Kasumi-1 (cell line): ENCODE measurements at regions not wholly inside any gene's neighbourhood (a gene's known extent, or its start where the extent isn't known, plus 50 kb on each side); places are given as distances from the start of the nearest gene placed in this dataset.

Source experiments
- DNase-seq, 2 experiments: peaks; one replicate each; lab custom pipeline; 2025; lab: John Stamatoyannopoulos, UW

DNA sequence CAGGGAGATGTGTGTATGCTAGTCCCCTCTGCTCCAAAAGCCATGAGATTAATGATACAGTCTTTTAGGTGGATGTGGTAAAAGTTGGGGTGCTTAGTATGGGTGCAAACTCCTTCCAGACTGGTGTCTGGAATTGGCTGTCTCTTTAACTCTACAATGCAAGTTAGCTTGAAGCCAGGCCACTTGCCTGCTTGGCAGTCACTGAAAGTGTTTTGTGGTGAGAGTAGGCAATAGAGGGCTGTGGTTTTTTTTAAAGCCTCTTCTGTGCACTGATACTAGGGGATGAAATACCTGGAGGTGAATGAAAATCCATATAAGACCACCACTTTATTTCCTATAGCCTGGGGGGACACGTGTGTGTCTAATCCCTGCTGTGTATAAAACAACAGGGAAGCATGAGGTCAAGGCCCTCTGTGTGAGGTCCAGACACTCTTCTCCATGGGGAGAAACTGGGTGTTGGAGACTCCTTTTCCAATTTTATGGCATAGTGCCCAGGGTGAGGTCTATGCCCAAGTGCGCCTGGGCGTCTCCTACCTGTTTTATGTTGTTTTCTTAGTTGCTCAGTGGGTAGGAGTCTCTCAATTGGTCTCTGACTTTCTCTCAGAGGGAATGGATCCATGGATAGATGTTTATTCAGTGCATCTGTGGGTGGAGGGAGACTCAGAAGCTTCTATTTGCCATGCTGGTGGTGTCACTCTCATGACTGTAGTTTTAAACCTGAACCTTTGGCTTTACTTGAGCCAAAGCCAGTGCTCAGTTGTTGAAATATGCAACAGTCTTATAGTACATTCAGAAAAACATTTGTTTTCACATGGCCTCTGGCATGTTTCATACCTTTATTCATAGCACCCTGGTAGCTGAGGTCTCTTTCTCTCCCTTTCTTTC, 327.8 kb upstream of the ATP11B start:
- no peak for DNase-seq

DNA sequence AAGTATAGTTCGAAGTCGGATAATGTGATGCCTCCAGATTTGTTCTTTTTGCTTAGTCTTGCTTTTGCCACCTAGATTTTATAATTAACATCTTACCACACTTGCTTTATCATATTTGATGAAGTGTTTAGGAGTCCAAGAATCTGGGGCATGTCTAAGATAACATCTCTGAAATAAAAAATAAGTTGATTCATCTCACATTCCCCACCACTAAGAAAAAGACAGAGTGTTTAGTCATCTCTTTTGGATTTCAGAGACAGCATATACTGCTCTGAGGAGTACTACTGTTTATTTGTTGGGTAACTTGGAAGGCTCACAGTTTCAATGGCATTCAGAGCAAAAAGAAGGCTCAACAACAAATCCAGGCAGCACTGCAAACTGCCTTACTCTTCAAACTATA, 324.2 kb upstream of the ATP11B start:
- no peak for DNase-seq

DNA sequence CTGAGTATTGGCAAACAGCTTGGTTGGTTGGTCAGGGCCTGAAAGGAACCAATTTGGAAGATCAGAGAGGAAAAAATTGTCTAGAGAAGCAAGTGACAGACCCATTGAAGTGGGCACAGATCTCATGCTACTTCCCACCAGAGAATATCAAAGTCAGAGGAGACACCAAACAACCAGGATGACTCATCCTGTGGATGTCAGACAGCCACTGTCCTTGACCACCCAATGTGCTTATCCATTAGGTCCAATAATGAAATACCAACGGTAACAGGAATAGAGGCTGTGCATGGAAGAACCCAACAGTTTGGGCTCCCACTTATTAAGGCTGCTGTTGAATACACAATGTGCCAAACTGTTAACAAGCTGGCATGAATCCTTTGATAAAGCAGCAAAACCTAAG, 323.1 kb upstream of the ATP11B start:
- DNase-seq = no peak

DNA sequence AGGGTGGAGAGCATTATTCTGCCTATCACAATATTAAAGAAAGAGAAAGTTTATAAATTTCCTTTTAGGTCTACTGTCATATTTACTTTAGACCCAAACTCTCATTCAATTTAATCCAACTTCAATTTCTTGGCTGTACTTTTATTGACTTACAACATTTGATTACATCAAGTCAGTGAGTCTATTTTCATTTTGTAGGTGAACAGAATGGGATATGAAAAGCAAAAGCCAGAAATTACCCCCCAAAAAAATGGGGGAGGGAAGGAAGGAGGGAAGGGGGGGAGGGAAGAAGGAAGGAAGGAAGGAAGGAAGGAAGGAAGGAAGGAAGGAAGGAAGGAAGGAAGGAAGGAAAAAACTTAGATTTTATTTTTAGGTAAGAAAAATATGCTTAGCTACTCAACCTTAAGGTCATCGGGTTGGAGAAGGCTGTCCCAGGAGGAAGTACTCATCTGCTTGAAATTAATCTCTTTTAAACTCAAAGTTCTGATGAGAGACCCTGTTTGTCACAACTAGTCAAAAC, 320.1 kb upstream of the ATP11B start:
- DNase-seq = no peak

DNA sequence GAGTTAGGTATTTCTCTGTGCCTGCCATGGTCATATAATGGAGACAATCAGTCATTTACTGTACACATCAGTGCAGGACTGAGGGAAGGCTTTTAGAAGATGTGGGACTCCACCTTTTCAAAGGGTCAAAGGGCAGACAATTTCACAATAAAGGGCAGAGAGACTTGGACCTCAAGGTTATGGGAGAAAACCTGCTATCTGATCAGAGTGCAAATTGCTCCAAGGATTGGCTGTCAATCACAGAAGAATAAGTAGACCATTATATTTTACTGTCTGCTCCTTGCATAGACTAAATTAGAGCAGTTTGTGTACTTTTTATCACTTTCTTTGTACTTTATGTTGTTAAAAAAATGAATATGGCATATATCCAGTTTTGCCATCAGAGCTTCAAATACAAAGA, 314.9 kb upstream of the ATP11B start:
- no peak for DNase-seq

DNA sequence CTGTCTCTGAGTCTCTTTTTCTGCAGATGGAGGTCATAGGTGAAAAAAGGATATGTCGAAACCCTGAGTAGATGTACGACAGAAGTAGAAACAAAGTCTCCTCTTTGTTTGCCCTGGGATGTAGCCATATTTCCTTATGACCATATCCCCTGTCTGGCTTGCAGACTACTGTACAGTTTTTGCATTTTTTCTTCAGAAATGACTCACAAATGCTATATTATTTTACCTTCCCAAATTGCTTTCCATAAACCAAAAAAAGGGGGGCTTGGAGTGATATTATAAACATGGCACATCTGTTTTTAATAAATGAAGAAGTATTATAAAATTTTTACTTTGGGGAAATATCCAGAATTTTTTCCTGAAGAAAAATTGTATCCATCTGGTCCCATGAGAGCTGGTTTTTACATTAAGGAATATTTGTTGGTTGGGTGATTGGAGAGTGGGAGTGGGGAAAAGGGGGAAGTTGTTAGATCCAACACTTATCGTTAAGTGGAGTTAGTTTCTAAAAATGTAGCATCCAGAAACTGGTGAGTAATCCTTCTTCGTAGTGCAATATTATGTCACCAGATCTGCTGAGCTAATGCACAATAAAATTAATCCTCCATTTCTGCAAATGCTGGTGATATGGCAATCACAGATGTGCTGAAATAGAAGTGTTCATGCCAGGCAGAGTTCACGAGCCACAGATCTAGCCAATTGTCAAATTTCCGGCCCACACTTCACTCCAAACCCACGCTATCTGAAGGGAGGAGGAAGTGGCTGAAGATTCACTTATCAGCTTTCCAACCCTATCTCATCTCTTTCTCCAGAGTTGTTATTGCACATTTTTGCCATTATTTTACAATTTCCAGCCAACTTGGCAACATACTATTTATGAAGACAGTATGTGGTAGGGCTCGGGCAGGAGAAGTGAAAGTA, 313.6 kb upstream of the ATP11B start:
- no peak for DNase-seq

DNA sequence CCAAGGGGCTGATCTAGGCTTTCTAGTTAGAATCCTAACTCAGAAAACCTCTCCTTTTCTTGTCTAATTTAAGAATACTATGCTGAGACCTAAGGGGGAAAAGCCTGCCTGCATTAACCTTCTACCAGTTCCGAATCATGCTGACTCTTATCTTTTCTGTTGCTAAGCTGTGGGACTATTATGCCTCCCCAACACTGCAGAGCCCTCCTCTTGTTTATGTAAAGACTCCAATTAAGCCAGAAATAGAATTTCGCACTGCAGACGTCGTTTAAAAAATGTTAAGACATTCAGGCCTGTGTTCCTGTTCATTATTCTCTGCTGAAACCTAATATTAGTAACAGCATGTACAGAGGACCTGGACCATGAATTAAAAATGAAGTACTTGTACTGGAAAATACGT, 310.6 kb upstream of the ATP11B start:
- DNase-seq = no peak

DNA sequence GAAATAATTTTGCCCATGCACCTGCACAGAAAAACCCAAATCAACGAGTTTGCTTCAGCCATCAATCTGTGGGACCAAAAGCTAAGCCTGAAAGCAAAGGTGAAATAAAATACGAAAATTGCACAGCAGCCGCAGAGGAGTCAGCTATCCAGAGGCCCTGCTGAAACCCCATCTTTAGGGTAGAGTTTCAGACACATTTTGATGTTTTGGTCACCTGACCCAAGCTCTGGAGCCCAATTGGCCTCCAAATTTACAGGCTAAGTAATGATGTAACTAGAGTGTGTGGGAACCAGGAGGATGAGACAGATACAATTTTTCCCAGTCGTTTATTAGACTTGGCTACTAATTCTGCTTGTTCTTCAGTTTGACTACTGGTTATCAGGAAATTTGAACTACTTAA, 308.6 kb upstream of the ATP11B start:
- no peak for DNase-seq

DNA sequence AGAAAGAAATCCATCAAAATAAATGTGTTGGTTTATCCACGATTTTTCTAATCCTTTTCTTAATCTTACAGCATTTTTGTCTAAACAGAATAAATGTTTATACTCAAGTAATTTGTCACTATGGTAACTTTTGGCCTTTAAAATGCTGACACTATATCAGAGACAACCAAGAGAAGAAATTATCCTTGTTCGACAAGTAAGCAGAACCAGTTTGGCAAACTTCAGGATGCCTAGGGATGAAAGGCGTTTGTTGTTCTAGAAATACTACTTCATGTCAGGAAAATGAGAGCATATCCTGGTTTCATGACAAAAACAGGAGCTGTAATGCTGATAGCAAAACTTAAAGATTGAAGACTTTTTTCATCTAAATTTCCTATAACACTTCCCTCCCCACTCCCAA, 308.0 kb upstream of the ATP11B start:
- no peak for DNase-seq

DNA sequence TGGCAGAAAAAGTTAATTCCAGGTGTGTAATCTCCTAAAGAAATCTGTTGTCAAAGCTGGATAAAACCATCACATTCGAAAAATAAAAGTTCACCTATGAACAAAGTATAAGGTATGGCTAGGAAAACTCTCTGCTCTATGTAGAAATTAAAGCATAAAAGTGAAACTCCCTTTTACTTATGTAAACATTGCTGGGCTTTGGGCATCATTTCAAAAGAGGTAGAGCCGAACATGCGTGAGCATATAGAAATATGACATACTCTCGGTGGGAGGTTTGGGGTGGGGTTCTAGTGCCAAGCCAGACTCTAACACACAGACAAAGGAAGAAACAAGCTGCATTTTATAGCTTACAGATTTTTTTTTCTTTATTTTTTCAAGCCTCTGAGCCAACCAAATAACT, 306.8 kb upstream of the ATP11B start:
- DNase-seq = no peak

DNA sequence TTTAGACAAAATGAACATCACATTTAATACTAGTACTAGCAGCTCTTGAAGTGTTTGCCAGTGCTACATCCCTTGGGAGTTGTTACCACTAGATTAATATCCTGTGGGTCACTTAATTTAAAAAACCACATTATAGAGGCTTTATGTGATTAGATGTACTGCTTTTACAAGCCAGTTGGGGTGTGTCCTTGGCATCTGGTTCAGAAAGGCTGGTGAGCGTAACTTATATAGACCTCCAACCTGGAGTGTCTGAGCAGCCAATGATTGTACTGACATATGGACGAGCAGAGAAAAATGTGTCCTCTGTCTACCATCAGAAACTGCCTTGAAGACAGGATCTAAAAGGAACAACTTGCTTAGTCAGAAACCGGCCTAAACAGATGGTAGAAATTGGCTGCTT, 306.2 kb upstream of the ATP11B start:
- DNase-seq = no peak

DNA sequence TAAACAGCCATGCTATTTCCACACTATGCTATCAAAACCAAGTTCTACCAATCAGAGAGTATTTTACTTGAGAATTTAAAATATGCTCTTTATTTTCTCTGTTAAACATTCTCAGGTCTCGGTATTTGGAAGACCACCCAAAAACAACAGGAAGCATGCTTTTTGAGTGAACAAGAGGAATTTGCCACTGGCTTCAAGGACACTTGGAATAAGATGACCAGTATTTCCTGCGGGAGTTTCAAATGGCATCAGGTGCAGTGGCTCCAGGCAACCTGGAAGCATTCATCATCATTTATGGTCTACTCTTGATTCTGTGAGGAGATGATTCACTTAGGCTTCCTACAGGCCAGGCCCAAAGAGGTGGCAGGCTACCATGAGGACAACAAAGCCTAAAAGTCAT, 305.7 kb upstream of the ATP11B start:
- no peak for DNase-seq

DNA sequence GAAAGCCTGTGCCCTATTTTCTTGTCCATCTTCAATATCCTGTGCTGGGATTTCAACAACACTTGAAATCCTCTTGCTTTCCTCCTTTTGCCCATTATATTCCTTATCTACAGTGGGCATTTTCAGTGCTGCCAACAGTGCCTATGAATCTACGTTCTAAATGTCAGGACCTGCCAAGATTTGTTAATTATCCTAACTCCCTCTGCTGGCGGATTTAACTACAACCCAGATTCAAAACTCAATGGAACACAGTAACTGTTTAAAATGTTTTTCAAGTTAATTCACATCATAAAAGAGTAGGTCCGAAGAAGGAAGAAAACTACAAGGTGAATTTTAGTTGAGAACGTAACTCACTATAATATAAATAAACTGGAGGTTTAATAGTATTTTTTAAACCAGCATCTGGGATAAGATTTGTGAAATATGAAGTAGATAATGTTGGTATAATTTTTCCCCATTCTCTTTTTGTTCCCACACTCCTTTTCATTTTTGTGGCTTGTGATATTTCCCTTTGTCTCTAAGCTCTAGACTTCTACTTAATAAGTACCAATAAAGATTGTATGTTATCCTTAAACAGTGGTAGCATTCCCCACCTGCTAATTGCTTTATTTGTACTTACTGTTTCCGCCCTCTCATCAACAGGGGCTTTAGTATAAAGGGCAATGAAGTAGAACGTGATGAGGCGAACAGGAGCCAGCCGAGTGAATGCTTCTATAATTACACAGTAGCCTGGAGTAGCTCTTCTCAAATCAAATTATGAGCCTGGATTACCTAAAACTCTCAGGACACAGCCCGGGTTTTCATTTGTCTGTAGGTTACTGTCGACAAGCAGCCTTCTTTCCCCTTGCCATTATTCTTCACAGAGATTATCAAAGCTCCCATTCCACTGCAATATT, 302.5 kb upstream of the ATP11B start:
- peak; percentile 17 to 40 for DNase-seq

DNA sequence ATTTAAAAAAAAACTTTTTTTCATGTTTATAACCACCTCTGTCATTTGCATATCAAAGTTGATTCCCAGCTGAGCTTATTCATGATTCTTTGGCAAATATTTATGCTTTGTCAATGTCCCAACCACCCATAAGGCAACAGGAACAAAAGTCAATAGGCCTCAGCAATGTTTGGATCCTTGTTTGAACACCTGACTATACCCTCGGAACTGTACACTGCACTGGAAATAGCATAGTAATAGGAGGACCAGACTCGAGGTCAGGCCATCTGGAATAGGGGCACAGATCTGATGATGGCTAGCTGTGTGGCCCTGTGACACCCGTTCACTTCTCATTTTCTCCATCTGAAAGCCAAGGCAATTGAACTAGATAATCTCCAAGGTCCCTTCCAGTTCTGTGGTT, 301.7 kb upstream of the ATP11B start:
- DNase-seq = no peak

DNA sequence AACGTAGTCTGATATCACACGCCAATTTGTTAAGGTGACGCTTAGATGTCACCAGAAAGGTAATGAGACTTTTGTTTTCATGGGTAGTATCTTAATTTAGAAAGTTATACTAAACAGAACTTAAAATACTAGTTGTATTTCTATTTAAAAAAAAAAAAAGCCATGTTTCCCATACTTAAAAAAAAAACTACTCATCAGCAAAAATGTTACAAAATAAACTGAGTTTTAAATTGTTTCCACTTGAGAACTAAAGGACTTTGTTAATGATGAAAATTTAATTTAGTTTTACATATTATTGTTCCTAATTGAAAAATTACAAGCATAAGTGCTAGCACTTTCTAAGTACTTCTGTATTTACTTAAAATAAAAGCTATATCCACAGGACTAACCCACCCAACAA, 300.8 kb upstream of the ATP11B start:
- DNase-seq = no peak

DNA sequence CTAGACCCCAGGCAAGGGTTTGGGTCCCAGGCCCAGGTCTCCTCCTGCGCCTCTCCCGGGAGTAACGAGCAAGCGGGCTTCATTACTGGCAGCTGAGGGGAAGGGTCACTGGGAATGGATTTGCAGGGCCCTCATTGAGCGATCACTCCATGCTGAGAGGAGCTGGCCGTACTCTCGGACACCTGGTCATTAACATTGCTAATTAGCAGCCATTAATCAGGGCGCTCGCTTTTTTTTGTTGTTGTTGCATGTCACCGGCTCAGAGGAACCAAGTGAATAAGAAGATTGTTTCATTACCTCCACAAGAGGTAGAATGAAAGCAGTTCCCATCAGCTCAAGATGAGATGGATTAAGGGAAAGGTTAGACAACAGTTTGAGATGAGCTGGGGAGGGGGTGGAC, 293.0 kb upstream of the ATP11B start:
- no peak for DNase-seq

DNA sequence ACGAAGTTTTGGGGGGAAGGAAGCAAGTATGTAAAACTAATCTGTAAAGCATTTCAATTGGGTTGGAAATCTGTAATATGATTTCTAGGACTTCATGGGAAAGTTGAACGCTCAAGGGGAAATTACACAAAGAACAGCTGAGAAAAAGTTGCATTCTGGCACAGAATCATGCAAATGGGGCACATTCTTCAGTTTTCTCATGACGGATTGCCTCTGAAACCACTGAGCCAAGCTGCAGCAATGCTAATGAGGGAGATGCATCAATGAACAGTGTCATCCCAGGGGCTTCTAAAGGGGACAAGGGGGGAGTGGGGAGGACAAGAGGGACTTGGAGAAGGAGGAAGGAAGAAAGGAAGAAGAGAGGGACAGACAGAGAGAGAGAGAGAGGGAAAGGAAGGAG, 291.4 kb upstream of the ATP11B start:
- DNase-seq = no peak

DNA sequence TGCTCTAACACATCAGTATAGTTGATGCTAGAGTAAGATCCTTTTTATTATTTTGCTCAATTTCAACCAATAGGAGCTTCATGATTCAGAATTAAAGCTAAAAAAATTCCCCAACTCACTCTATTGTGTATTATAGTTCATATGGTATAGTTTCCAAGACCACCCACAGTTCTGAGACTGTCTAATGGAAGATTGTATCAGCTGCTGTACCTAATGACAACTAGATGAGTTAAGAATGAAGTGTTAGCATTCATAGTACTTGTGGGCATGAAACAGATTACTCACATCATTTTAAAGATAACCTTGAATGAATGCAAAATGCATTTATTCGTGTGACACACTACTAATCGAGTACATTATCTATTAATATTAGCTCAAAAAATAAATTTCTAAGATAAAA, 289.9 kb upstream of the ATP11B start:
- DNase-seq = no peak

DNA sequence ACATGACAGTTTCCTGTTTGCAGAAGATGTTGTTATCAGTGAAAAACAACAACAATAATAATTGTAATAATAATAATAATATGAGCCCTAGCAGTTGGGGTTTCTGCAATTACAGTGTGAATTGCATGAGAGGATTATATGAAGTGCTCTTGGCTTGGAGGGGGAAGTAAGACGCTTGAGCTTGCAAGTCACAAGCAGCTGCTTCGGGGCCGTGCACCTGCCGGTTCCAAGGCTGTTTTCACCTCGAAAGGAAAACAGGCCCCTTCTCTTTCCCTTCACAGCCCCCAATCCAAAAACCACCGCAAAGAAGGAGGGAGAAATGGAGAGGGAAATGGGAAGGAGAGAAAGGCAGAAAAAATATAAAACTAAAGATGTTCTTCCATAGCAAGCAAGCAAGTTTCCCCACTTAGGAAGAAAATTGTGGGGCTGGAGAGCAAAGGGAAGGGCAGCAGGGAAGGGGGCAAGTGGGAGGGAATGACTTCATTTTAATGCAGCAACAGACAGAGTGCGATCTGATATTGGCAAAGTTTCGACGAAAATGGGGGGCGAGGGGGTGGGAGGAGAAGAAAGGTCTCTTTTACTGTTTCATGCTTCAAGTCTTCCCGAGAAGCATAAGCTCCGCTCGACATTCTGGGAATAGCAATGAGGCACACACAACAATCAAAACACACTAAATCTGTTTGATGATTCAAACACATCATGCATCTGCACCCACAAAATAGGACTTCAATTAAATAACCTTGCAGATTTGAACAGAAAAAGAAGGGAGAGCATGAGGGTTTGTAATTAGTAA, 284.2 kb upstream of the ATP11B start:
- peak in 1 of 2 experiments; percentile 3 for DNase-seq

DNA sequence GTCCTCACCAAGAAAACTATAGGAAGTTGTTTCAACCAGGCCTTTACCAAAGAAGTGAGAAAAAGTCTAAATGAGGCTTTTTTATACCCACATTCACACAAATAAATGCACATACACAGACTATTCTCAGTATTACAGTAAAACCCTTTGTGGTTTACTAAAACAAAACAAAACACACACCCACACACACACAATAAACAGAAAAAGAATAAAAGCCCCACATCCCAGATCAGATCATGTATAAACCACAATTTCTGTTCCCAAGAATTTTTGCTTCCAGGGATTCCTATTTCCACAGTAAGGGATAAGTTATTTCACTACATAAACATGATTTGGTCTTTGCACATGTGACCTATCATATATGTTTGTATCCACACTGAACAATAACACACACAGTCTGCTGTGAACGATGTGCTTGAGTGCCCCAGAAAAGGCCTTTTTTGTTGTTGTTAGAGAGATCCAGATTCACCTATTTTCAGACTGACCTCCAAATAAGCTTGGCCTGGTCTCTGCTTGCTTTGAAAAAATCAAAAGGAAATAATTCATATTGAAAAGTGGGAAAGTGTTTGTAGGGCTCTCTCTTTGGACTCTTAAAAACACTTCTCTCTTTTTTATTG, 283.4 kb upstream of the ATP11B start:
- DNase-seq = no peak
